ENCODE measurements at regions not wholly inside any gene's neighbourhood (a gene's known extent, or its start where the extent isn't known, plus 50 kb on each side); places are given as distances from the start of the nearest gene placed in this dataset.

DNA sequence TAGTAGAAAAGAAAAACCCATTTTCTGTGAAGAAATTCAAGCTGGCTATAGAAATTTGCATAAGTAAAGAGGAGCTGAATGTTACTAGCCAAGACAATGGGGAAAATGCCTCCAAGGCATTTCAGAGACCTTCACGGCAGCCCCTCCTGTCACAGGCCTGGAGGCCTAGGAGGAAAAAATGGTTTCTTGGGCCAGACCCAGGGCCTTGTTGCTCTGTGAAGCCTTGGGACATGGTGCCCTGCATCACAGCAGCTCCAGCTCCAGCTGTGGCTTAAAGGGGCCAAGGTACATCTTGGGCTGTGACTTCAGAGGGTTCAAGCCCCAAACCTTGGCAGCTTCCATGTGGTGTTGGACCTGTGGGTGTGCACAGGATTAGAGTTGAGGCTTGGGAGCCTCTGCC, 130.0 kb upstream of the DMRTA1 start:
- TF ChIP-seq, protein P1, sequence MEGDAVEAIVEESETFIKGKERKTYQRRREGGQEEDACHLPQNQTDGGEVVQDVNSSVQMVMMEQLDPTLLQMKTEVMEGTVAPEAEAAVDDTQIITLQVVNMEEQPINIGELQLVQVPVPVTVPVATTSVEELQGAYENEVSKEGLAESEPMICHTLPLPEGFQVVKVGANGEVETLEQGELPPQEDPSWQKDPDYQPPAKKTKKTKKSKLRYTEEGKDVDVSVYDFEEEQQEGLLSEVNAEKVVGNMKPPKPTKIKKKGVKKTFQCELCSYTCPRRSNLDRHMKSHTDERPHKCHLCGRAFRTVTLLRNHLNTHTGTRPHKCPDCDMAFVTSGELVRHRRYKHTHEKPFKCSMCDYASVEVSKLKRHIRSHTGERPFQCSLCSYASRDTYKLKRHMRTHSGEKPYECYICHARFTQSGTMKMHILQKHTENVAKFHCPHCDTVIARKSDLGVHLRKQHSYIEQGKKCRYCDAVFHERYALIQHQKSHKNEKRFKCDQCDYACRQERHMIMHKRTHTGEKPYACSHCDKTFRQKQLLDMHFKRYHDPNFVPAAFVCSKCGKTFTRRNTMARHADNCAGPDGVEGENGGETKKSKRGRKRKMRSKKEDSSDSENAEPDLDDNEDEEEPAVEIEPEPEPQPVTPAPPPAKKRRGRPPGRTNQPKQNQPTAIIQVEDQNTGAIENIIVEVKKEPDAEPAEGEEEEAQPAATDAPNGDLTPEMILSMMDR (IDR thresholded peaks at IDR 0.05) = no peak
- no peak for TF ChIP-seq POLR2A (IDR thresholded peaks at IDR 0.05)
- no peak for TF ChIP-seq EP300 (IDR thresholded peaks at IDR 0.05)
- TF ChIP-seq POLR2AphosphoS5 (IDR thresholded peaks at IDR 0.05) = no peak

All from upper lobe of left lung (tissue), 4 donors.